K562 (cell line): ENCODE measurements at regions not wholly inside any gene's neighbourhood (a gene's known extent, or its start where the extent isn't known, plus 50 kb on each side); places are given as distances from the start of the nearest gene placed in this dataset.

ENCODE experiments used
- CBX3 ChIP-seq, 2 experiments: IDR thresholded peaks; 1 replicate in 1 of 2; 2 replicates in 1 of 2; pipeline ENCODE4 v1.6.1; 2012; ENCODE audit warnings: inconsistent platforms in 2 of 2, low read length in 2 of 2, borderline replicate concordance in 1 of 2, control low read depth in 1 of 2
- CHD2 ChIP-seq: IDR thresholded peaks from 2 replicates; pipeline ENCODE4 v1.6.1; 2011; ENCODE audit warnings: low read depth, low read length
- CTCF ChIP-seq, 3 experiments: IDR thresholded peaks in 2 of 3; conservative IDR thresholded peaks in 1 of 3; 2 replicates each; pipeline ENCODE4 v1.5.1; 2011 to 2012; ENCODE audit warnings: low read length in 3 of 3, mild to moderate bottlenecking in 3 of 3, control low read depth in 2 of 3, improper control_type of control experiment in 1 of 3, inconsistent platforms in 1 of 3, low read depth in 1 of 3, mixed read lengths in 1 of 3, moderate library complexity in 1 of 3; ENCODE audit not compliant: insufficient read depth in 2 of 3
- FOXK2 ChIP-seq, 2 experiments: fragments of 450-650 bp; IDR thresholded peaks in 1 of 2; conservative IDR thresholded peaks in 1 of 2; 2 replicates each; pipeline ENCODE4 v1.6.1; 2016; ENCODE audit warnings: low read depth in 2 of 2, mild to moderate bottlenecking in 1 of 2
- HCFC1 ChIP-seq: IDR thresholded peaks from 2 replicates; pipeline ENCODE4 v1.6.1; 2012; ENCODE audit warnings: low read depth, low read length, improper control_type of control experiment
- JUND ChIP-seq, 2 experiments: IDR thresholded peaks; 2 replicates in 1 of 2; 3 replicates in 1 of 2; pipeline ENCODE4 v1.6.1; 2011; ENCODE audit warnings: borderline replicate concordance in 2 of 2, low read depth in 2 of 2, low read length in 2 of 2, improper control_type of control experiment in 1 of 2, missing biosample characterization in 1 of 2, missing genetic modification characterization in 1 of 2, missing genetic modification reagents in 1 of 2
- POLR2A ChIP-seq: fragments of 450-650 bp; conservative IDR thresholded peaks from 2 replicates; pipeline ENCODE4 v1.6.1; 2016
- SMAD1 ChIP-seq: fragments of 150-350 bp; IDR thresholded peaks from 2 replicates; pipeline ENCODE4 v1.6.1; 2014; ENCODE audit warnings: low read length, low read depth; ENCODE audit not compliant: partially characterized antibody
- SRF ChIP-seq, 2 experiments: fragments of 250-450, 450-650 bp in 1 of 2; sonication (Bioruptor Pico) in 1 of 2; sonication (generic) in 1 of 2; formaldehyde crosslinking; IDR thresholded peaks; 2 replicates each; pipeline versions ENCODE4 v1.5.0 to v1.5.1; 2020 to 2022; ENCODE audit warnings: mild to moderate bottlenecking in 1 of 2, missing genetic modification reagents in 1 of 2
- ZNF253 ChIP-seq: fragments of 250-450 bp; sonication (Bioruptor Pico); conservative IDR thresholded peaks from 2 replicates; pipeline ENCODE4 v1.6.1; 2021; ENCODE audit warnings: mild to moderate bottlenecking
- ZNF740 ChIP-seq, 3 experiments: fragments of 200-800 bp in 1 of 3; sonication (Bioruptor generic) in 1 of 3; sonication (generic) in 1 of 3; formaldehyde crosslinking in 1 of 3; IDR thresholded peaks; 2 replicates each; pipeline versions ENCODE4 v1.6.1 to v1.8.0; 2016 to 2022; ENCODE audit warnings: mild to moderate bottlenecking in 2 of 3, missing compliant biosample characterization in 2 of 3, missing genetic modification characterization in 2 of 3, missing genetic modification reagents in 1 of 3
- ZSCAN29 ChIP-seq: fragments of 450-650 bp; IDR thresholded peaks from 2 replicates; pipeline ENCODE4 v1.6.1; 2017

GRCh38 chr1:60564916-60565750 lies 491.6 kb upstream of the C1orf87 start:
- TF ChIP-seq ZNF740 (CRISPR knock-in tag; IDR thresholded peaks at IDR 0.05) (no peak), ZNF740 (tag; IDR thresholded peaks at IDR 0.05) (no peak), JUND (IDR thresholded peaks at IDR 0.05; ENCODE audit: borderline replicate concordance, low read depth, low read length) (no peak), JUND (tag; IDR thresholded peaks at IDR 0.05; ENCODE audit: borderline replicate concordance, low read depth, low read length) (no peak), FOXK2 (conservative IDR thresholded peaks at IDR 0.05 in 1 of 2, IDR thresholded peaks at IDR 0.05 in 1 of 2; ENCODE audit: low read depth in 2 of 2) (no peak), POLR2A (no peak), ZSCAN29 (no peak), CTCF (IDR thresholded peaks at IDR 0.05 in 2 of 3, conservative IDR thresholded peaks at IDR 0.05 in 1 of 3; ENCODE audit: insufficient read depth in 2 of 3, low read depth in 1 of 3, low read length in 3 of 3) (no peak), SRF (CRISPR knock-in tag; IDR thresholded peaks at IDR 0.05) (no peak), SMAD1 (no peak), HCFC1 (no peak), ZNF253 (CRISPR knock-in tag) (no peak), CHD2 (no peak), CBX3 (IDR thresholded peaks at IDR 0.05; ENCODE audit: borderline replicate concordance in 1 of 2, low read length in 2 of 2) (no peak)
